ENCODE measurements at regions not wholly inside any gene's neighbourhood (a gene's known extent, or its start where the extent isn't known, plus 50 kb on each side); places are given as distances from the start of the nearest gene placed in this dataset.

GRCh38 chrX:73964579-73964978 is 112.1 kb upstream of the XIST start:
- peaks cover 11 to 32% of the 10 kb centered on the region in 2 experiments for H3K36me3 ChIP-seq (replicated peaks in 1 of 2; ENCODE audit: control insufficient read depth in 1 of 2, insufficient read depth in 2 of 2, low read length in 1 of 2)
- no peak overlapping the region for H3K4me3 ChIP-seq (ENCODE audit: low read depth in 2 of 2, low read length in 1 of 2)
- H3K79me2 ChIP-seq (ENCODE audit: insufficient read depth) = peaks cover 98% of the 10 kb centered on the region
- POLR2A ChIA-PET = no interaction called here
- CTCF ChIA-PET = interaction anchor here (1.0 kb wide), 1 partner anchor 109 kb away, joined by 3 read pairs; no protein-coding TSS in a partner anchor
- H2AFZ ChIP-seq (ENCODE audit: low read depth) = no peak overlapping the region
- no peaks in the 10 kb centered on the region for H3K9me2 ChIP-seq
- WGBS (ENCODE audit: low lambda C conversion rate) = 100% methylated on average over 1 of the region's 1 CpG
- no peak overlapping the region for H3K27ac ChIP-seq (ENCODE audit: low read depth in 2 of 2, low read length in 1 of 2)
- TF ChIP-seq USF1 (IDR thresholded peaks at IDR 0.05; ENCODE audit: borderline replicate concordance, low read depth) = no peak
- no peak for TF ChIP-seq NRF1 (IDR thresholded peaks at IDR 0.05; ENCODE audit: low read depth, low read length)
- no peak for TF ChIP-seq EP300 (IDR thresholded peaks at IDR 0.05; ENCODE audit: borderline replicate concordance in 1 of 2, low read depth in 1 of 2, low read length in 1 of 2)
- TF ChIP-seq FOXM1 (IDR thresholded peaks at IDR 0.05; ENCODE audit: low read depth) = no peak
- no peak for TF ChIP-seq FOXJ3 (CRISPR knock-in tag; IDR thresholded peaks at IDR 0.05)
- no peak for TF ChIP-seq RAD21 (IDR thresholded peaks at IDR 0.05; ENCODE audit: low read length)
- no peak for TF ChIP-seq CTCF (IDR thresholded peaks at IDR 0.05)
- TF ChIP-seq RFX5 (IDR thresholded peaks at IDR 0.05; ENCODE audit: low read length) = no peak
- TF ChIP-seq EZH2phosphoT487 (IDR thresholded peaks at IDR 0.05; ENCODE audit: borderline replicate concordance, low read depth) = no peak
- TF ChIP-seq USF2 (IDR thresholded peaks at IDR 0.05; ENCODE audit: borderline replicate concordance, low read depth, low read length) = no peak
- no peak for TF ChIP-seq MXI1 (IDR thresholded peaks at IDR 0.05; ENCODE audit: low read depth, low read length)
- no peak for TF ChIP-seq GATA2 (CRISPR knock-in tag; IDR thresholded peaks at IDR 0.05)
- TF ChIP-seq REST (IDR thresholded peaks at IDR 0.05; ENCODE audit: low read depth, low read length) = no peak
- no peak for TF ChIP-seq YY1 (IDR thresholded peaks at IDR 0.05; ENCODE audit: low read depth)
- no peak for TF ChIP-seq CHD2 (IDR thresholded peaks at IDR 0.05; ENCODE audit: low read length, partially characterized antibody)
- no peak for TF ChIP-seq RCOR1 (IDR thresholded peaks at IDR 0.05; ENCODE audit: low read length)
- TF ChIP-seq TCF12 (IDR thresholded peaks at IDR 0.05) = no peak
- TF ChIP-seq MEF2A (IDR thresholded peaks at IDR 0.05; ENCODE audit: borderline replicate concordance, low read depth) = no peak
- TF ChIP-seq ELF1 (IDR thresholded peaks at IDR 0.05) = no peak
- no peaks in the 10 kb centered on the region for H3K9me3 ChIP-seq
- H3K27me3 ChIP-seq (ENCODE audit: insufficient read depth) = no peaks in the 10 kb centered on the region
- DNase-seq = no peak
- H3K4me1 ChIP-seq (ENCODE audit: control insufficient read depth in 1 of 2, insufficient read depth in 2 of 2, low read depth in 1 of 2, low read length in 1 of 2) = peaks cover 0 to 3% of the 10 kb centered on the region in 2 experiments; a peak in 1 of 4 replicates
- no peak overlapping the region for H3K4me2 ChIP-seq
- no peak overlapping the region for H3K9ac ChIP-seq
- peaks cover 63% of the 10 kb centered on the region for H4K20me1 ChIP-seq (ENCODE audit: insufficient read depth)
- peaks cover 9% of the 10 kb centered on the region for H3F3A ChIP-seq (replicated peaks; ENCODE audit: insufficient read depth)

Measured in SK-N-SH (cell line).